Uterus (tissue), 3 donors: ENCODE measurements at regions not wholly inside any gene's neighbourhood (a gene's known extent, or its start where the extent isn't known, plus 50 kb on each side); places are given as distances from the start of the nearest gene placed in this dataset.

ENCODE experiments used
- DNase-seq, 2 donors: peaks; one replicate each; pipeline ENCODE4 v3.0.0-alpha.2; 2019 to 2020
- H3K27ac ChIP-seq, 2 donors: fragments of 200-600 bp; sonication (generic); 1 replicate in 1 of 2; 2 replicates in 1 of 2; pipeline ENCODE4 v1.5.1; 2016 to 2018
- H3K27me3 ChIP-seq, 2 donors: fragments of 200-600 bp; sonication (generic); one replicate each; pipeline ENCODE4 v1.5.1; 2018 to 2019; ENCODE audit warnings: control low read depth in 1 of 2
- H3K36me3 ChIP-seq, 2 donors: fragments of 200-600 bp; sonication (generic); one replicate each; pipeline ENCODE4 v1.5.1; 2019; ENCODE audit warnings: control low read depth in 1 of 2
- H3K4me1 ChIP-seq, 2 donors: fragments of 200-600 bp; sonication (generic); one replicate each; pipeline ENCODE4 v1.5.1; 2018 to 2019; ENCODE audit warnings: control low read depth in 1 of 2
- H3K4me3 ChIP-seq, 2 donors: fragments of 200-600 bp; sonication (generic); 1 replicate in 1 of 2; 2 replicates in 1 of 2; pipeline ENCODE4 v1.5.1; 2018 to 2019; ENCODE audit warnings: mild to moderate bottlenecking in 1 of 2
- H3K9me3 ChIP-seq, 2 donors: fragments of 200-600 bp; sonication (generic); one replicate each; pipeline ENCODE4 v1.5.1; 2019; ENCODE audit warnings: control low read depth in 1 of 2
- CTCF ChIP-seq, 4 experiments: fragments of 200-600 bp in 2 of 4; fragments of 450-650 bp in 2 of 4; sonication (generic) in 2 of 4; IDR thresholded peaks; one replicate each; pipeline ENCODE4 v1.5.1; 2016 to 2019; ENCODE audit warnings: antibody characterized with exemption in 4 of 4, mild to moderate bottlenecking in 2 of 4, moderate library complexity in 1 of 4
- POLR2A ChIP-seq, 2 donors: fragments of 450-650 bp; IDR thresholded peaks; one replicate each; pipeline ENCODE4 v1.6.1; 2016; ENCODE audit warnings: antibody characterized with exemption in 2 of 2, mild to moderate bottlenecking in 1 of 2, moderate library complexity in 1 of 2
- intact Hi-C: fragments of 100-400 bp; cut with DNase I; formaldehyde crosslinking; loops from one replicate; pipeline ENCODE4 v1.15.1; 2023; ENCODE audit warnings: low total_unique reads
- donor health status: DM: yes; HTN: yes; CAD: no.

GRCh38 chr5:135205632-135206349, 171.8 kb upstream of the PITX1 start:
- H3K27me3 ChIP-seq, result no peaks in the 10 kb centered on the region
- no peaks in the 10 kb centered on the region for H3K9me3 ChIP-seq
- no peaks in the 10 kb centered on the region for H3K36me3 ChIP-seq
- intact Hi-C loops, result no loop called here
- H3K4me3 ChIP-seq, result no peak overlapping the region
- TF ChIP-seq CTCF (IDR thresholded peaks at IDR 0.05), result no peak
- no peak for TF ChIP-seq POLR2A (IDR thresholded peaks at IDR 0.05)
- no peak overlapping the region for H3K27ac ChIP-seq
- no peak for DNase-seq
- H3K4me1 ChIP-seq, result no peaks in the 10 kb centered on the region

- TF ChIP-seq CTCF (IDR thresholded peaks at IDR 0.05) (no peak), POLR2A (IDR thresholded peaks at IDR 0.05) (no peak)
- intact Hi-C loops, result no loop called here
- no peak overlapping the region for H3K27ac ChIP-seq
Observed at GRCh38 chr5:135204151-135204600, 170.1 kb upstream of the PITX1 start.

GRCh38 chr5:135203593-135204036, 169.6 kb upstream of the PITX1 start:
- no peaks in the 10 kb centered on the region for H3K27me3 ChIP-seq
- H3K4me3 ChIP-seq, result no peak overlapping the region
- DNase-seq, result no peak
- H3K36me3 ChIP-seq, result no peaks in the 10 kb centered on the region
- no peaks in the 10 kb centered on the region for H3K9me3 ChIP-seq
- intact Hi-C loops, result no loop called here
- H3K27ac ChIP-seq, result no peak overlapping the region
- H3K4me1 ChIP-seq, result no peaks in the 10 kb centered on the region
- TF ChIP-seq CTCF (IDR thresholded peaks at IDR 0.05) (no peak), POLR2A (IDR thresholded peaks at IDR 0.05) (no peak)

More at GRCh38 chr5:135204151-135204600, 170.1 kb upstream of the PITX1 start:
- Histone ChIP-seq H3K27me3 (no peaks in the 10 kb centered on the region), H3K4me1 (no peaks in the 10 kb centered on the region), H3K4me3 (no peak overlapping the region), H3K36me3 (no peaks in the 10 kb centered on the region), H3K9me3 (no peaks in the 10 kb centered on the region)
- no peak for DNase-seq

GRCh38 chr5:135203019-135203418, 169.0 kb upstream of the PITX1 start:
- DNase-seq, result no peak
- no peaks in the 10 kb centered on the region for H3K9me3 ChIP-seq
- intact Hi-C loops, result no loop called here

More at GRCh38 chr5:135203019-135203418, 169.0 kb upstream of the PITX1 start:
- no peak overlapping the region for H3K4me3 ChIP-seq
- H3K36me3 ChIP-seq, result no peaks in the 10 kb centered on the region
- TF ChIP-seq CTCF (IDR thresholded peaks at IDR 0.05) (no peak), POLR2A (IDR thresholded peaks at IDR 0.05) (no peak)
- no peaks in the 10 kb centered on the region for H3K27me3 ChIP-seq
- no peaks in the 10 kb centered on the region for H3K4me1 ChIP-seq
- no peak overlapping the region for H3K27ac ChIP-seq
